Neural progenitor cell (in vitro differentiated cells): ENCODE measurements at regions not wholly inside any gene's neighbourhood (a gene's known extent, or its start where the extent isn't known, plus 50 kb on each side); places are given as distances from the start of the nearest gene placed in this dataset.

Experiments
- DNase-seq: peaks from one replicate; pipeline ENCODE4 v3.0.0-alpha.2; 2016; ENCODE audit warnings: low spot score
- H2AFZ ChIP-seq: fragments of 200-600 bp; sonication (generic); replicated peaks from 2 replicates; pipeline ENCODE4 v1.6.1; 2016; ENCODE audit warnings: antibody characterized with exemption
- H3F3A ChIP-seq: fragments of 200-600 bp; sonication (generic); 2 replicates; pipeline ENCODE4 v1.6.1; 2016; ENCODE audit warnings: antibody characterized with exemption, low read depth
- H3K27ac ChIP-seq: fragments of 200-600 bp; sonication (generic); 2 replicates; pipeline ENCODE4 v1.5.1; 2016; ENCODE audit warnings: mild to moderate bottlenecking
- H3K27me3 ChIP-seq: fragments of 200-600 bp; sonication (generic); 2 replicates; pipeline ENCODE4 v1.6.1; 2016; ENCODE audit warnings: mild to moderate bottlenecking, moderate library complexity
- H3K36me3 ChIP-seq: fragments of 200-600 bp; sonication (generic); 2 replicates; pipeline ENCODE4 v1.5.1; 2016
- H3K4me1 ChIP-seq: fragments of 200-600 bp; sonication (generic); 2 replicates; pipeline ENCODE4 v1.6.1; 2016; ENCODE audit warnings: mixed run types
- H3K4me2 ChIP-seq: fragments of 200-600 bp; sonication (generic); 2 replicates; pipeline ENCODE4 v1.6.1; 2016
- H3K4me3 ChIP-seq: fragments of 200-600 bp; sonication (generic); 2 replicates; pipeline ENCODE4 v1.5.1; 2016
- H3K79me2 ChIP-seq: fragments of 200-600 bp; sonication (generic); 2 replicates; pipeline ENCODE4 v1.6.1; 2016; ENCODE audit warnings: low read depth
- H3K9ac ChIP-seq: fragments of 200-600 bp; sonication (generic); 2 replicates; pipeline ENCODE4 v1.6.1; 2016
- H3K9me3 ChIP-seq: fragments of 200-600 bp; sonication (generic); 2 replicates; pipeline ENCODE4 v1.5.1; 2016; ENCODE audit warnings: low read depth
- H4K20me1 ChIP-seq: fragments of 200-600 bp; sonication (generic); 2 replicates; pipeline ENCODE4 v1.6.1; 2016; ENCODE audit warnings: low read depth
- H3K27ac Mint-ChIP-seq: 3 replicates; pipeline ENCODE4 v1.8.0; 2021; ENCODE audit warnings: mixed read lengths
- H3K27me3 Mint-ChIP-seq: 2 replicates; pipeline ENCODE4 v1.8.0; 2022; ENCODE audit warnings: low read depth, mild to moderate bottlenecking, inconsistent platforms, moderate library complexity, mixed read lengths; ENCODE audit not compliant: insufficient read depth
- H3K36me3 Mint-ChIP-seq: 3 replicates; pipeline ENCODE4 v1.8.0; 2021; ENCODE audit warnings: mixed read lengths
- H3K4me1 Mint-ChIP-seq: 3 replicates; pipeline ENCODE4 v1.8.0; 2021; ENCODE audit warnings: mixed read lengths
- H3K4me3 Mint-ChIP-seq: 3 replicates; pipeline ENCODE4 v1.8.0; 2021; ENCODE audit warnings: mild to moderate bottlenecking, moderate library complexity, mixed read lengths
- H3K9me3 Mint-ChIP-seq: 3 replicates; pipeline ENCODE4 v1.8.0; 2020; ENCODE audit warnings: mixed read lengths
- EZH2 ChIP-seq: fragments of 200-600 bp; sonication (generic); IDR thresholded peaks from 2 replicates; pipeline ENCODE4 v1.6.1; 2017; ENCODE audit warnings: antibody characterized with exemption, mild to moderate bottlenecking, moderate library complexity
- EZH2phosphoT487 ChIP-seq: fragments of 200-600 bp; sonication (generic); IDR thresholded peaks from 2 replicates; pipeline ENCODE4 v1.6.1; 2017; ENCODE audit warnings: antibody characterized with exemption
- TF ChIP-seq, protein P1 (sequence below): fragments of 200-600 bp; sonication (generic); IDR thresholded peaks from 2 replicates; pipeline ENCODE4 v1.5.1; 2017; ENCODE audit warnings: antibody characterized with exemption, mild to moderate bottlenecking

GRCh38 chr2:188835821-188836220, 138.4 kb upstream of the COL3A1 start:
- H3K4me3 ChIP-seq = no peak overlapping the region
- H3K27ac ChIP-seq = no peak overlapping the region
- DNase-seq = no peak
- Mint-ChIP-seq H3K36me3 (no peaks in the 10 kb centered on the region), H3K9me3 (peaks cover 12% of the 10 kb centered on the region), H3K4me3 (no peak overlapping the region), H3K4me1 (no peaks in the 10 kb centered on the region), H3K27me3 (peaks cover 4% of the 10 kb centered on the region), H3K27ac (no peak overlapping the region)
- no peaks in the 10 kb centered on the region for H4K20me1 ChIP-seq
- no peak for TF ChIP-seq EZH2
- H3K4me2 ChIP-seq = no peak overlapping the region
- no peaks in the 10 kb centered on the region for H3K36me3 ChIP-seq
- H3K79me2 ChIP-seq = no peaks in the 10 kb centered on the region
- no peaks in the 10 kb centered on the region for H3K4me1 ChIP-seq
- no peaks in the 10 kb centered on the region for H3K9me3 ChIP-seq
- H3K9ac ChIP-seq = no peak overlapping the region
- no peaks in the 10 kb centered on the region for H3K27me3 ChIP-seq
- H3F3A ChIP-seq = no peaks in the 10 kb centered on the region
- H2AFZ ChIP-seq = no peak overlapping the region

- no peaks in the 10 kb centered on the region for H3K79me2 ChIP-seq
- no peaks in the 10 kb centered on the region for H3K4me1 ChIP-seq
- H3K4me3 ChIP-seq = no peak overlapping the region
- Mint-ChIP-seq H3K27ac (no peak overlapping the region), H3K4me3 (no peak overlapping the region), H3K36me3 (no peaks in the 10 kb centered on the region), H3K4me1 (no peaks in the 10 kb centered on the region), H3K27me3 (peaks cover 2% of the 10 kb centered on the region), H3K9me3 (peaks cover 2% of the 10 kb centered on the region)
- no peak overlapping the region for H3K27ac ChIP-seq
- H3K9ac ChIP-seq = no peak overlapping the region
- no peak overlapping the region for H3K4me2 ChIP-seq
- no peaks in the 10 kb centered on the region for H3F3A ChIP-seq
- H2AFZ ChIP-seq = no peak overlapping the region
- H3K36me3 ChIP-seq = no peaks in the 10 kb centered on the region
- no peak for TF ChIP-seq EZH2phosphoT487
- no peak for TF ChIP-seq EZH2
- TF ChIP-seq, protein P1, sequence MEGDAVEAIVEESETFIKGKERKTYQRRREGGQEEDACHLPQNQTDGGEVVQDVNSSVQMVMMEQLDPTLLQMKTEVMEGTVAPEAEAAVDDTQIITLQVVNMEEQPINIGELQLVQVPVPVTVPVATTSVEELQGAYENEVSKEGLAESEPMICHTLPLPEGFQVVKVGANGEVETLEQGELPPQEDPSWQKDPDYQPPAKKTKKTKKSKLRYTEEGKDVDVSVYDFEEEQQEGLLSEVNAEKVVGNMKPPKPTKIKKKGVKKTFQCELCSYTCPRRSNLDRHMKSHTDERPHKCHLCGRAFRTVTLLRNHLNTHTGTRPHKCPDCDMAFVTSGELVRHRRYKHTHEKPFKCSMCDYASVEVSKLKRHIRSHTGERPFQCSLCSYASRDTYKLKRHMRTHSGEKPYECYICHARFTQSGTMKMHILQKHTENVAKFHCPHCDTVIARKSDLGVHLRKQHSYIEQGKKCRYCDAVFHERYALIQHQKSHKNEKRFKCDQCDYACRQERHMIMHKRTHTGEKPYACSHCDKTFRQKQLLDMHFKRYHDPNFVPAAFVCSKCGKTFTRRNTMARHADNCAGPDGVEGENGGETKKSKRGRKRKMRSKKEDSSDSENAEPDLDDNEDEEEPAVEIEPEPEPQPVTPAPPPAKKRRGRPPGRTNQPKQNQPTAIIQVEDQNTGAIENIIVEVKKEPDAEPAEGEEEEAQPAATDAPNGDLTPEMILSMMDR = no peak
- no peaks in the 10 kb centered on the region for H3K27me3 ChIP-seq
- H4K20me1 ChIP-seq = no peaks in the 10 kb centered on the region
- H3K9me3 ChIP-seq = no peaks in the 10 kb centered on the region
- no peak for DNase-seq
These were observed 128.5 kb upstream of the COL3A1 start for GRCh38 chr2:188845692-188846091.

DNA sequence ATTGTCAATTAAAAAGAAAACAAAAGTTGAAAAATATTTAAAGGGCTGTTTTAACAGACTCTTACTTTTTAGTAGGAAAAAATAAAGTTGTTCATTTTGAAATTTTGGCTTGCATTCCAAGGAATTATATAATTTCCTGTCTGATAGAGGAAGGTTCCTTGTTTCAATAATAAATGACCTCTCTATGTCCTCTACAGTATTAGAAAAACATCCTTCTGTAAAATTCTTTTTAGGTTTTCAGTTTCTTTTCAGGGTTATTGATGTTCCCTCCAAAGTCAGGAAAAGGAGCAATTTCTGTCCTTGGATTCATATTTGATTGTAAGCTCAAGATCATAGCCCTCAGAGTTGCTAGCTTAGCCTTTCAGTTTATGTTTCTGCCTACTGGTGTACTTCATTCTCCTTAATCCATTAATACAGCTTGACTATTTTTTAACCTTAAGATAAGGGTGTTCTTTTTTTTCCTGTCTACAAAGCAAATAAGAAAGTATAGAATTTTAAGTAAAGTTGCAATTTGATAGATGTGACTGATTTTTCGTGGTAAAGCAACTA, 125.2 kb upstream of the COL3A1 start:
- Mint-ChIP-seq H3K9me3 (peaks cover 2% of the 10 kb centered on the region), H3K4me1 (no peaks in the 10 kb centered on the region), H3K4me3 (no peak overlapping the region), H3K36me3 (no peaks in the 10 kb centered on the region), H3K27ac (no peak overlapping the region), H3K27me3 (peaks cover 2% of the 10 kb centered on the region)
- Histone ChIP-seq H3K9me3 (no peaks in the 10 kb centered on the region), H3K27me3 (no peaks in the 10 kb centered on the region), H4K20me1 (no peaks in the 10 kb centered on the region), H3K79me2 (no peaks in the 10 kb centered on the region), H3K27ac (no peak overlapping the region), H3K9ac (no peak overlapping the region), H3K4me1 (no peaks in the 10 kb centered on the region), H3K36me3 (no peaks in the 10 kb centered on the region), H3F3A (no peaks in the 10 kb centered on the region), H3K4me3 (no peak overlapping the region), H3K4me2 (no peak overlapping the region), H2AFZ (no peak overlapping the region)
- no peak for TF ChIP-seq EZH2
- TF ChIP-seq, protein P1 = no peak
- no peak for DNase-seq

GRCh38 chr2:188850786-188851185, 123.4 kb upstream of the COL3A1 start:
- TF ChIP-seq EZH2phosphoT487 (no peak), EZH2 (no peak)
- TF ChIP-seq, protein P1 = no peak
- no peaks in the 10 kb centered on the region for H3K79me2 ChIP-seq
- DNase-seq = no peak
- Mint-ChIP-seq H3K4me3 (no peak overlapping the region), H3K9me3 (peaks cover 2% of the 10 kb centered on the region), H3K36me3 (no peaks in the 10 kb centered on the region), H3K27me3 (peaks cover 2% of the 10 kb centered on the region), H3K4me1 (no peaks in the 10 kb centered on the region), H3K27ac (no peak overlapping the region)
- H4K20me1 ChIP-seq = no peaks in the 10 kb centered on the region
- H3K27ac ChIP-seq = no peak overlapping the region
- no peak overlapping the region for H3K4me2 ChIP-seq
- H3F3A ChIP-seq = no peaks in the 10 kb centered on the region
- H3K9me3 ChIP-seq = no peaks in the 10 kb centered on the region
- H3K4me3 ChIP-seq = no peak overlapping the region
- no peaks in the 10 kb centered on the region for H3K36me3 ChIP-seq
- H3K4me1 ChIP-seq = no peaks in the 10 kb centered on the region
- no peak overlapping the region for H2AFZ ChIP-seq
- no peak overlapping the region for H3K9ac ChIP-seq
- no peaks in the 10 kb centered on the region for H3K27me3 ChIP-seq
